B cell (primary cell): ENCODE measurements at regions not wholly inside any gene's neighbourhood (a gene's known extent, or its start where the extent isn't known, plus 50 kb on each side); places are given as distances from the start of the nearest gene placed in this dataset.
"Not testable (repeated sequence)": the region's sequence is repeated elsewhere in the genome, so short reads cannot be mapped to it uniquely, and the experiment has no call there.

Experiments used
- ATAC-seq: fragments of 200-7000 bp; cut with Tn5 transposase; one replicate; pipeline ENCODE4 v1.10.0; 2021; ENCODE audit warnings: low read depth, mild to moderate bottlenecking, moderate number of reproducible peaks, moderate library complexity
- CTCF ChIA-PET: fragments of 350-600 bp; sonication (Branson Sonifier 250); formaldehyde crosslinking; loops from one replicate; lab custom pipeline; 2021; ENCODE audit warnings: antibody characterized with exemption, inconsistent platforms; lab: Charles Lee
- POLR2A ChIA-PET: fragments of 350-600 bp; sonication (Branson Sonifier 250); formaldehyde crosslinking; loops from one replicate; lab custom pipeline; 2021; ENCODE audit warnings: antibody characterized with exemption; lab: Charles Lee
- DNase-seq: peaks from one replicate; pipeline ENCODE4 v3.0.0; 2013
- H2AFZ ChIP-seq: 2 replicates; pipeline ENCODE4 v1.6.1; 2012; ENCODE audit warnings: mild to moderate bottlenecking, low read depth, low read length; ENCODE audit not compliant: insufficient read depth, poor library complexity, severe bottlenecking
- H3K27ac ChIP-seq, 2 donors: 1 replicate in 1 of 2; 2 replicates in 1 of 2; pipeline ENCODE4 v1.5.1; 2012 to 2013; ENCODE audit warnings: low read length in 2 of 2, mild to moderate bottlenecking in 2 of 2, moderate library complexity in 1 of 2
- H3K27me3 ChIP-seq, 4 experiments: fragments of 200-600 bp in 1 of 4; sonication (generic) in 1 of 4; replicated peaks in 1 of 4; 1 replicate in 2 of 4; 2 replicates in 2 of 4; pipeline versions ENCODE4 v1.6.1 to v1.7.0; 2013 to 2016; ENCODE audit warnings: low read length in 3 of 4, mild to moderate bottlenecking in 2 of 4, mixed read lengths in 1 of 4, moderate library complexity in 1 of 4; ENCODE audit not compliant: insufficient read depth in 4 of 4, control insufficient read depth in 3 of 4; ENCODE audit errors: control extremely low read depth in 1 of 4
- H3K36me3 ChIP-seq, 2 experiments: replicated peaks in 1 of 2; 1 replicate in 1 of 2; 2 replicates in 1 of 2; pipeline versions ENCODE4 v1.6.1 to v1.7.1; 2013; ENCODE audit warnings: low read length in 1 of 2; ENCODE audit not compliant: insufficient read depth in 2 of 2, control insufficient read depth in 1 of 2; ENCODE audit errors: control extremely low read depth in 1 of 2, extremely low read depth in 1 of 2
- H3K4me1 ChIP-seq, 2 donors: fragments of 200-600 bp in 1 of 2; sonication (generic) in 1 of 2; 1 replicate in 1 of 2; 2 replicates in 1 of 2; pipeline versions ENCODE4 v1.5.1 to v1.6.1; 2013 to 2017; ENCODE audit warnings: low read length in 2 of 2; ENCODE audit not compliant: control insufficient read depth in 2 of 2, insufficient read depth in 2 of 2
- H3K4me2 ChIP-seq: replicated peaks from 2 replicates; pipeline ENCODE3; 2012; ENCODE audit warnings: mild to moderate bottlenecking, low read depth, low read length; ENCODE audit not compliant: poor library complexity, severe bottlenecking
- H3K4me3 ChIP-seq, 5 experiments: fragments of 200-600 bp in 1 of 5; sonication (generic) in 1 of 5; 1 replicate in 3 of 5; 2 replicates in 2 of 5; pipeline versions ENCODE4 v1.5.1 to v1.7.0; 2011 to 2016; ENCODE audit warnings: low read length in 4 of 5, mild to moderate bottlenecking in 4 of 5, low read depth in 2 of 5, control low read depth in 1 of 5, moderate library complexity in 1 of 5; ENCODE audit not compliant: insufficient read depth in 1 of 5; ENCODE audit errors: control extremely low read depth in 1 of 5, extremely low read depth in 1 of 5
- H3K79me2 ChIP-seq: fragments of 200-600 bp; sonication (generic); one replicate; pipeline ENCODE4 v1.6.0; 2016; ENCODE audit warnings: low read length; ENCODE audit not compliant: control insufficient read depth, insufficient read depth
- H3K9ac ChIP-seq: fragments of 200-600 bp; sonication (generic); 2 replicates; pipeline ENCODE4 v1.6.1; 2017; ENCODE audit warnings: mild to moderate bottlenecking, low read length, moderate library complexity
- H3K9me3 ChIP-seq, 3 donors: one replicate each; pipeline versions ENCODE4 v1.6.1 to v1.7.1; 2013; ENCODE audit warnings: low read length in 2 of 3; ENCODE audit not compliant: control insufficient read depth in 2 of 3, insufficient read depth in 1 of 3; ENCODE audit errors: control extremely low read depth in 1 of 3
- H4K20me1 ChIP-seq: 2 replicates; pipeline ENCODE4 v1.6.0; 2012; ENCODE audit warnings: mild to moderate bottlenecking, low read length; ENCODE audit not compliant: insufficient read depth, control insufficient read depth, poor library complexity, severe bottlenecking
- H3K27ac Mint-ChIP-seq: one replicate; pipeline ENCODE4 v1.8.0; 2021; ENCODE audit warnings: mixed read lengths
- H3K27me3 Mint-ChIP-seq: one replicate; pipeline ENCODE4 v1.8.0; 2021; ENCODE audit warnings: mixed read lengths
- H3K4me1 Mint-ChIP-seq: one replicate; pipeline ENCODE4 v1.8.0; 2021; ENCODE audit warnings: mixed read lengths
- H3K4me3 Mint-ChIP-seq: one replicate; pipeline ENCODE4 v1.8.0; 2021; ENCODE audit warnings: mixed read lengths
- H3K9me3 Mint-ChIP-seq: one replicate; pipeline ENCODE4 v1.8.0; 2022; ENCODE audit warnings: mixed read lengths; ENCODE audit not compliant: insufficient read depth
- EZH2 ChIP-seq: IDR thresholded peaks from 2 replicates; pipeline ENCODE4 v1.6.1; 2012; ENCODE audit warnings: borderline replicate concordance, low read depth, mild to moderate bottlenecking, moderate library complexity, low read length; ENCODE audit not compliant: insufficient read depth, poor library complexity, severe bottlenecking
- WGBS: methylation state at CpG from one replicate; pipeline ENCODE4 v1.1.5; 2013; ENCODE audit warnings: missing lambda C conversion rate; ENCODE audit not compliant: insufficient coverage; 5-methylcytosine and 5-hydroxymethylcytosine counted together
- intact Hi-C: fragments of 100-400 bp; cut with micrococcal nuclease; formaldehyde crosslinking; loops from one replicate; pipeline ENCODE4 v1.10.0; 2022
- TF ChIP-seq, protein P1 (sequence below): fragments of 200-600 bp; IDR thresholded peaks from one replicate; pipeline ENCODE4 v1.8.0; 2022; ENCODE audit warnings: antibody characterized with exemption, mild to moderate bottlenecking

GRCh38 chr18:42381236-42381635, 426.2 kb downstream of the PIK3C3 start:
- intact Hi-C loops, H3K4me2 ChIP-seq, H2AFZ ChIP-seq, H3K36me3 ChIP-seq, H3K4me3 Mint-ChIP-seq, H3K9me3 ChIP-seq, H3K27me3 Mint-ChIP-seq, H3K27ac ChIP-seq, H3K9ac ChIP-seq, DNase-seq, H3K4me1 Mint-ChIP-seq, ATAC-seq, H3K27ac Mint-ChIP-seq, POLR2A ChIA-PET, CTCF ChIA-PET, H3K4me3 ChIP-seq, H4K20me1 ChIP-seq, H3K27me3 ChIP-seq, H3K9me3 Mint-ChIP-seq, H3K4me1 ChIP-seq, H3K79me2 ChIP-seq: not testable (repeated sequence)
- 92% methylated on average over 7 of the region's 8 CpGs for WGBS

DNA sequence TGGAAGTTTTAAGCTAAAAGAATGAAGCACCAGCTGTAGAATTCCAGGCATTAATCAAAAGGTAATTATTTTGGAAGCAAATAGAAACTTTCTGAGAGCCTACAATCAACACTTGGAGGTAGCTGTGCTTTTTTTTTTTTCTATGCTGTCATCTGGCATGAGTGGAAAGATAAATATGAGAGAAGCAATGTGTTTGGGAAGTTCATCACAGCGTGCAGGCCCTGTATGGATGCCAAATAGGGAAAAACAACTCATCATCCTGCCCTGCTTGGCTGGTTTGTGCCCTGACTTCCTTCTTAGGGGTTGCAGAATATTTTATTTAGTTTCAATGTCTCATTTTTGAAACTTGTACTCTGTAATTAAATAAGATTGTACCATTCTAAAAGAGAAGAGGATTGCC, 437.4 kb downstream of the PIK3C3 start:
- POLR2A ChIA-PET: no interaction called here
- DNase-seq: no peak
- Histone ChIP-seq H2AFZ (no peak overlapping the region), H3K27me3 (no peaks in the 10 kb centered on the region), H3K4me2 (no peak overlapping the region), H3K36me3 (no peaks in the 10 kb centered on the region), H3K27ac (no peak overlapping the region), H4K20me1 (no peaks in the 10 kb centered on the region), H3K9ac (no peak overlapping the region), H3K79me2 (no peaks in the 10 kb centered on the region), H3K9me3 (no peaks in the 10 kb centered on the region), H3K4me3 (no peak overlapping the region), H3K4me1 (no peaks in the 10 kb centered on the region)
- H3K4me3 Mint-ChIP-seq: no peak overlapping the region
- H3K27ac Mint-ChIP-seq: no peak overlapping the region
- ATAC-seq: no peak
- intact Hi-C loops: no loop called here
- no peaks in the 10 kb centered on the region for H3K27me3 Mint-ChIP-seq
- TF ChIP-seq, protein P1, sequence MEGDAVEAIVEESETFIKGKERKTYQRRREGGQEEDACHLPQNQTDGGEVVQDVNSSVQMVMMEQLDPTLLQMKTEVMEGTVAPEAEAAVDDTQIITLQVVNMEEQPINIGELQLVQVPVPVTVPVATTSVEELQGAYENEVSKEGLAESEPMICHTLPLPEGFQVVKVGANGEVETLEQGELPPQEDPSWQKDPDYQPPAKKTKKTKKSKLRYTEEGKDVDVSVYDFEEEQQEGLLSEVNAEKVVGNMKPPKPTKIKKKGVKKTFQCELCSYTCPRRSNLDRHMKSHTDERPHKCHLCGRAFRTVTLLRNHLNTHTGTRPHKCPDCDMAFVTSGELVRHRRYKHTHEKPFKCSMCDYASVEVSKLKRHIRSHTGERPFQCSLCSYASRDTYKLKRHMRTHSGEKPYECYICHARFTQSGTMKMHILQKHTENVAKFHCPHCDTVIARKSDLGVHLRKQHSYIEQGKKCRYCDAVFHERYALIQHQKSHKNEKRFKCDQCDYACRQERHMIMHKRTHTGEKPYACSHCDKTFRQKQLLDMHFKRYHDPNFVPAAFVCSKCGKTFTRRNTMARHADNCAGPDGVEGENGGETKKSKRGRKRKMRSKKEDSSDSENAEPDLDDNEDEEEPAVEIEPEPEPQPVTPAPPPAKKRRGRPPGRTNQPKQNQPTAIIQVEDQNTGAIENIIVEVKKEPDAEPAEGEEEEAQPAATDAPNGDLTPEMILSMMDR: no peak
- no peak for TF ChIP-seq EZH2
- no peaks in the 10 kb centered on the region for H3K9me3 Mint-ChIP-seq
- no peaks in the 10 kb centered on the region for H3K4me1 Mint-ChIP-seq
- CTCF ChIA-PET: interaction anchor here (0.7 kb wide), 1 partner anchor 17 kb away, joined by 3 read pairs; no protein-coding TSS in a partner anchor
- WGBS: no CpG with 5 or more reads among the region's 1 CpG
